ENCODE measurements at regions not wholly inside any gene's neighbourhood (a gene's known extent, or its start where the extent isn't known, plus 50 kb on each side); places are given as distances from the start of the nearest gene placed in this dataset.
"Not testable (repeated sequence)": the region's sequence is repeated elsewhere in the genome, so short reads cannot be mapped to it uniquely, and the experiment has no call there.

GRCh38 chr3:13228169-13228568, 154.9 kb upstream of the IQSEC1 start:
- ATAC-seq; DNase-seq (ENCODE audit: low spot score): not testable (repeated sequence)

- DNase-seq (ENCODE audit: low spot score) (no peak), ATAC-seq (no peak)
Measured at GRCh38 chr3:13227315-13228165, 154.3 kb upstream of the IQSEC1 start.

GRCh38 chr3:13224967-13225366, 151.7 kb upstream of the IQSEC1 start:
- peak; percentile 59 for ATAC-seq
- DNase-seq (ENCODE audit: low spot score) = peak; percentile 62

GRCh38 chr3:13223574-13224237, 150.5 kb upstream of the IQSEC1 start:
- ATAC-seq = peak; percentile 59
- DNase-seq (ENCODE audit: low spot score) = peak; percentile 75

GRCh38 chr3:13222891-13223573, 149.8 kb upstream of the IQSEC1 start:
- ATAC-seq (no peak), DNase-seq (ENCODE audit: low spot score) (no peak)

GRCh38 chr3:13222131-13222530, 148.9 kb upstream of the IQSEC1 start:
- ATAC-seq (no peak), DNase-seq (ENCODE audit: low spot score) (no peak)

- DNase-seq (ENCODE audit: low spot score) = no peak
- ATAC-seq = no peak
Measured at GRCh38 chr3:13221491-13222061, 148.3 kb upstream of the IQSEC1 start.

- no peak for DNase-seq (ENCODE audit: low spot score)
- ATAC-seq = no peak
Measured at GRCh38 chr3:13220991-13221390, 147.8 kb upstream of the IQSEC1 start.

GRCh38 chr3:13219902-13220296, 146.7 kb upstream of the IQSEC1 start:
- DNase-seq (ENCODE audit: low spot score) = no peak
- no peak for ATAC-seq

- DNase-seq (ENCODE audit: low spot score) = peak; percentile 88
- ATAC-seq = peak; percentile 67
Measured at GRCh38 chr3:13219077-13219901, 146.1 kb upstream of the IQSEC1 start.

- ATAC-seq (no peak), DNase-seq (ENCODE audit: low spot score) (no peak)
Measured at GRCh38 chr3:13218541-13218908, 145.3 kb upstream of the IQSEC1 start.

- DNase-seq (ENCODE audit: low spot score) = no peak
- no peak for ATAC-seq
Measured at GRCh38 chr3:13217736-13218540, 144.7 kb upstream of the IQSEC1 start.

GRCh38 chr3:13217253-13217652, 144.0 kb upstream of the IQSEC1 start:
- DNase-seq (ENCODE audit: low spot score) (no peak), ATAC-seq (no peak)

- ATAC-seq = peak; percentile 65
- DNase-seq (ENCODE audit: low spot score) = peak; percentile 75
Measured at GRCh38 chr3:13215940-13216546, 142.8 kb upstream of the IQSEC1 start.

GRCh38 chr3:13214847-13215472, 141.7 kb upstream of the IQSEC1 start:
- ATAC-seq (peak; percentile 65), DNase-seq (ENCODE audit: low spot score) (peak; percentile 77)

- ATAC-seq = no peak
Measured at GRCh38 chr3:13213911-13214846, 140.9 kb upstream of the IQSEC1 start.

GRCh38 chr3:13213490-13213889, 140.3 kb upstream of the IQSEC1 start:
- ATAC-seq = no peak
- DNase-seq (ENCODE audit: low spot score) = no peak

More at GRCh38 chr3:13213911-13214846, 140.9 kb upstream of the IQSEC1 start:
- no peak for DNase-seq (ENCODE audit: low spot score)

Measured in left lobe of liver (tissue), 2 donors.